ENCODE measurements at regions not wholly inside any gene's neighbourhood (a gene's known extent, or its start where the extent isn't known, plus 50 kb on each side); places are given as distances from the start of the nearest gene placed in this dataset.

GRCh38 chr4:136540747-136541146 is 991.5 kb downstream of the PCDH18 start:
- Histone ChIP-seq H3K4me3 (no peak overlapping the region), H3K27ac (no peak overlapping the region), H3K27me3 (no peaks in the 10 kb centered on the region), H3K4me1 (no peaks in the 10 kb centered on the region), H3K9me3 (no peaks in the 10 kb centered on the region), H3K36me3 (no peaks in the 10 kb centered on the region)
- intact Hi-C loops (cut with DNase I; ENCODE audit: low total_unique reads) (no loop called here), in situ Hi-C loops (cut with MboI; ENCODE audit: low sequenced_read_pairs in 4 of 4) (no loop called here)
- DNase-seq (no peak), ATAC-seq (no peak)
- TF ChIP-seq POLR2A (IDR thresholded peaks at IDR 0.05), result no peak
- TF ChIP-seq CTCF (IDR thresholded peaks at IDR 0.05 in 4 of 5, conservative IDR thresholded peaks at IDR 0.05 in 1 of 5), result no peak

- H3K36me3 ChIP-seq, result no peaks in the 10 kb centered on the region
- H3K27me3 ChIP-seq, result no peaks in the 10 kb centered on the region
- no peak for DNase-seq
- no peak for ATAC-seq
- H3K4me1 ChIP-seq, result no peaks in the 10 kb centered on the region
- H3K27ac ChIP-seq, result no peak overlapping the region
- intact Hi-C loops (cut with DNase I; ENCODE audit: low total_unique reads) (no loop called here), in situ Hi-C loops (cut with MboI; ENCODE audit: low sequenced_read_pairs in 4 of 4) (no loop called here)
- no peaks in the 10 kb centered on the region for H3K9me3 ChIP-seq
- no peak overlapping the region for H3K4me3 ChIP-seq
- TF ChIP-seq CTCF (IDR thresholded peaks at IDR 0.05 in 4 of 5, conservative IDR thresholded peaks at IDR 0.05 in 1 of 5), result no peak
- TF ChIP-seq POLR2A (IDR thresholded peaks at IDR 0.05), result no peak
These were observed 1004.2 kb downstream of the PCDH18 start for GRCh38 chr4:136528131-136528530.

GRCh38 chr4:136526517-136526916 is 1005.8 kb downstream of the PCDH18 start:
- no peak overlapping the region for H3K27ac ChIP-seq

GRCh38 chr4:136524039-136524438 is 1008.3 kb downstream of the PCDH18 start:
- Histone ChIP-seq H3K27ac (no peak overlapping the region), H3K27me3 (no peaks in the 10 kb centered on the region), H3K9me3 (no peaks in the 10 kb centered on the region), H3K36me3 (no peaks in the 10 kb centered on the region), H3K4me1 (no peaks in the 10 kb centered on the region), H3K4me3 (no peak overlapping the region)
- TF ChIP-seq POLR2A (IDR thresholded peaks at IDR 0.05), result no peak
- no peak for TF ChIP-seq CTCF (IDR thresholded peaks at IDR 0.05 in 4 of 5, conservative IDR thresholded peaks at IDR 0.05 in 1 of 5)
- in situ Hi-C loops (cut with MboI; ENCODE audit: low sequenced_read_pairs in 4 of 4) (no loop called here), intact Hi-C loops (cut with DNase I; ENCODE audit: low total_unique reads) (no loop called here)
- no peak for DNase-seq
- no peak for ATAC-seq

More at GRCh38 chr4:136526517-136526916, 1005.8 kb downstream of the PCDH18 start:
- H3K36me3 ChIP-seq, result no peaks in the 10 kb centered on the region
- TF ChIP-seq CTCF (IDR thresholded peaks at IDR 0.05 in 4 of 5, conservative IDR thresholded peaks at IDR 0.05 in 1 of 5), result no peak
- TF ChIP-seq POLR2A (IDR thresholded peaks at IDR 0.05), result no peak
- no peaks in the 10 kb centered on the region for H3K4me1 ChIP-seq
- no peak for DNase-seq
- no peaks in the 10 kb centered on the region for H3K27me3 ChIP-seq
- intact Hi-C loops (cut with DNase I; ENCODE audit: low total_unique reads) (no loop called here), in situ Hi-C loops (cut with MboI; ENCODE audit: low sequenced_read_pairs in 4 of 4) (no loop called here)
- no peaks in the 10 kb centered on the region for H3K9me3 ChIP-seq
- ATAC-seq, result no peak
- no peak overlapping the region for H3K4me3 ChIP-seq

GRCh38 chr4:136516371-136516770 is 1015.9 kb downstream of the PCDH18 start:
- no peak for DNase-seq

More at GRCh38 chr4:136516371-136516770, 1015.9 kb downstream of the PCDH18 start:
- no peaks in the 10 kb centered on the region for H3K36me3 ChIP-seq
- no peak overlapping the region for H3K27ac ChIP-seq
- H3K9me3 ChIP-seq, result no peaks in the 10 kb centered on the region
- H3K4me3 ChIP-seq, result no peak overlapping the region
- H3K27me3 ChIP-seq, result no peaks in the 10 kb centered on the region
- intact Hi-C loops (cut with DNase I; ENCODE audit: low total_unique reads) (no loop called here), in situ Hi-C loops (cut with MboI; ENCODE audit: low sequenced_read_pairs in 4 of 4) (no loop called here)
- H3K4me1 ChIP-seq, result no peaks in the 10 kb centered on the region
- TF ChIP-seq POLR2A (IDR thresholded peaks at IDR 0.05) (no peak), CTCF (IDR thresholded peaks at IDR 0.05 in 4 of 5, conservative IDR thresholded peaks at IDR 0.05 in 1 of 5) (no peak)
- no peak for ATAC-seq
